ENCODE measurements at regions not wholly inside any gene's neighbourhood (a gene's known extent, or its start where the extent isn't known, plus 50 kb on each side); places are given as distances from the start of the nearest gene placed in this dataset.

GRCh38 chr14:22118899-22119477, 445.4 kb upstream of the OR4E1 start:
- no peak for TF ChIP-seq CTCF (IDR thresholded peaks at IDR 0.05)
- TF ChIP-seq POLR2A (IDR thresholded peaks at IDR 0.05): no peak
